Progenitor cell of endocrine pancreas (in vitro differentiated cells): ENCODE measurements at regions not wholly inside any gene's neighbourhood (a gene's known extent, or its start where the extent isn't known, plus 50 kb on each side); places are given as distances from the start of the nearest gene placed in this dataset.

Source experiments
- DNase-seq: peaks from one replicate; pipeline ENCODE4 v3.0.0; 2021; ENCODE audit warnings: low spot score; ENCODE audit not compliant: unreplicated experiment
- H3K27ac Mint-ChIP-seq: 2 replicates; pipeline ENCODE4 v1.8.0; 2021; ENCODE audit warnings: mild to moderate bottlenecking, moderate library complexity, mixed read lengths
- H3K27me3 Mint-ChIP-seq: 2 replicates; pipeline ENCODE4 v1.8.0; 2021; ENCODE audit warnings: mixed read lengths
- H3K36me3 Mint-ChIP-seq: 2 replicates; pipeline ENCODE4 v1.8.0; 2022; ENCODE audit warnings: mixed read lengths; ENCODE audit not compliant: insufficient read depth
- H3K4me1 Mint-ChIP-seq: 2 replicates; pipeline ENCODE4 v1.8.0; 2021; ENCODE audit warnings: low read depth, mixed read lengths
- H3K4me3 Mint-ChIP-seq: 2 replicates; pipeline ENCODE4 v1.8.0; 2021; ENCODE audit warnings: low read depth, mild to moderate bottlenecking, moderate library complexity, mixed read lengths
- H3K9me3 Mint-ChIP-seq: 2 replicates; pipeline ENCODE4 v1.8.0; 2021; ENCODE audit warnings: low read depth, mixed read lengths
- TF ChIP-seq, protein P1 (sequence below): fragments of 200-600 bp; sonication (generic); IDR thresholded peaks from one replicate; pipeline ENCODE4 v1.5.0; 2021; ENCODE audit warnings: antibody characterized with exemption, mild to moderate bottlenecking; ENCODE audit not compliant: unreplicated experiment

DNA sequence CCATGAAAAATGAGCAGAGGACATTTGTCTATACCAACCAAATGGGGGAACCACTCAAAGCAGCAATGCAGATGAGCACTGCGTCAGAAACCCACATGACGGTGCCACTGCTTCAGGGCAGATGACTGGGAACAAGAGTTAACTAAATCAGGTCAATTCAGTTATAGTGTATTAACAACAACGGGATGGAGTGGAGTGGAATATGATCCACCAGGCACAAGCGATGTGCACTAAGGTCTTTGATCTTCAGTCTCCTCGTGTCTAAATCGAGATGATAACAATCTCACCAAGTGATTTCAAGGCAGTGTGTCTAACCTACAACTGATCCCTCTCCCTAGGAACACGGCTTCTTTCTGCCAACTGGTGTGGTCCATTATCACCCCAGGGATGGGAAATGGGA lies 269.0 kb downstream of the RAD51AP2 start:
- Mint-ChIP-seq H3K4me3 (no peak overlapping the region), H3K27ac (no peak overlapping the region), H3K9me3 (no peaks in the 10 kb centered on the region), H3K27me3 (no peaks in the 10 kb centered on the region), H3K4me1 (no peaks in the 10 kb centered on the region), H3K36me3 (no peaks in the 10 kb centered on the region)
- no peak for DNase-seq
- TF ChIP-seq, protein P1, sequence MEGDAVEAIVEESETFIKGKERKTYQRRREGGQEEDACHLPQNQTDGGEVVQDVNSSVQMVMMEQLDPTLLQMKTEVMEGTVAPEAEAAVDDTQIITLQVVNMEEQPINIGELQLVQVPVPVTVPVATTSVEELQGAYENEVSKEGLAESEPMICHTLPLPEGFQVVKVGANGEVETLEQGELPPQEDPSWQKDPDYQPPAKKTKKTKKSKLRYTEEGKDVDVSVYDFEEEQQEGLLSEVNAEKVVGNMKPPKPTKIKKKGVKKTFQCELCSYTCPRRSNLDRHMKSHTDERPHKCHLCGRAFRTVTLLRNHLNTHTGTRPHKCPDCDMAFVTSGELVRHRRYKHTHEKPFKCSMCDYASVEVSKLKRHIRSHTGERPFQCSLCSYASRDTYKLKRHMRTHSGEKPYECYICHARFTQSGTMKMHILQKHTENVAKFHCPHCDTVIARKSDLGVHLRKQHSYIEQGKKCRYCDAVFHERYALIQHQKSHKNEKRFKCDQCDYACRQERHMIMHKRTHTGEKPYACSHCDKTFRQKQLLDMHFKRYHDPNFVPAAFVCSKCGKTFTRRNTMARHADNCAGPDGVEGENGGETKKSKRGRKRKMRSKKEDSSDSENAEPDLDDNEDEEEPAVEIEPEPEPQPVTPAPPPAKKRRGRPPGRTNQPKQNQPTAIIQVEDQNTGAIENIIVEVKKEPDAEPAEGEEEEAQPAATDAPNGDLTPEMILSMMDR: no peak

DNA sequence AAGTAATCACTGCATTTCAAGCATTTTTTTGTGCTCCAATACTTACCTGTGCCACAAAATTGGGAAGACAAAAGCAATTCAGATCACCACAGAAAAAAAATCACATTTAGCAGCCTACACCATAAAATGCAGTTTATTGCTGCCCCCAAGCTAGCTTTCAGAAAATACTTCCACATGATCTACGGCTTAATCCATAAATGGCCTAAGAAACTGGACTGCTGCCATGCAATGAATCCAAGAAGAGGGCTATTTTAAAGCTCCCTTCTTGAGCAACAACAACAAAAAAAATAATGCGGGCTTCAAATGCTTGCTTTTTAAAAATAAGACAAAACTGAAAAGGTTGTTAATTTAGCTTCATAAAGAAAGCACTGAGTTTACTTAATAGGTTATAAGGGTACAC lies 272.3 kb downstream of the RAD51AP2 start:
- Mint-ChIP-seq H3K4me1 (no peaks in the 10 kb centered on the region), H3K36me3 (no peaks in the 10 kb centered on the region), H3K27ac (no peak overlapping the region), H3K9me3 (no peaks in the 10 kb centered on the region), H3K4me3 (no peak overlapping the region), H3K27me3 (no peaks in the 10 kb centered on the region)
- TF ChIP-seq, protein P1: no peak
- DNase-seq: no peak

DNA sequence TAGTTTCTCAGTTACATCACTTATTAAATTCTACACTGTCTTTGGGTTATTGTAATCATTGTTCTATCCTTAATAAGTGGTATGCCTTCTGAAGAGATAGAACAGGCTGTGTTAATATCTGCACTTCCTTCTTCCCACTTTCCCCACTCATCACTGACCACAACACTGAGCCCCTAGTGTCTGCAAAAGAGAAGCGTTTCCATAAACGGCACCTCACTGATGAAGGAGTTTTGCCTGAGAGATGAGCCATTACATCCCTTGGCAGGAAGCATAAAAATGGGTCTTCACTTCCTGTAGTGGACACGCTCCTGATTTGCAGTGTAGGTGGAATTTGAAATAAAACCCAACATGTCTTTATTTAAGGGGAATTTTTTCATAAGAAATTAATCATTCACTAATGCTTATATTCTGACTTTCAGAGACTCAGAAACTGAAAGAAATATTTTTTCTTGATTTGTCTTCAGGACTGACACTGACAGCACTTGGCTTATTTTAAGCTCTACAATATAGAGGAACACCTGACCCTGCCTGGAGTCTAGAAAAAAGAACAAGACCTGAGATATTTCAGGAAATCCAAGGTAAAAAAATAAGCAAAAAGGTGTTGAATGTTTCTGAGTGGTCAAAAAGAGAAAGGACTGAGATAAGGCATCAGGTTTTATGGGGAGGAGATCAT lies 275.3 kb downstream of the RAD51AP2 start:
- Mint-ChIP-seq H3K4me3 (no peak overlapping the region), H3K27me3 (no peaks in the 10 kb centered on the region), H3K27ac (no peak overlapping the region), H3K36me3 (no peaks in the 10 kb centered on the region), H3K9me3 (no peaks in the 10 kb centered on the region), H3K4me1 (no peaks in the 10 kb centered on the region)
- TF ChIP-seq, protein P1: no peak
- no peak for DNase-seq

DNA sequence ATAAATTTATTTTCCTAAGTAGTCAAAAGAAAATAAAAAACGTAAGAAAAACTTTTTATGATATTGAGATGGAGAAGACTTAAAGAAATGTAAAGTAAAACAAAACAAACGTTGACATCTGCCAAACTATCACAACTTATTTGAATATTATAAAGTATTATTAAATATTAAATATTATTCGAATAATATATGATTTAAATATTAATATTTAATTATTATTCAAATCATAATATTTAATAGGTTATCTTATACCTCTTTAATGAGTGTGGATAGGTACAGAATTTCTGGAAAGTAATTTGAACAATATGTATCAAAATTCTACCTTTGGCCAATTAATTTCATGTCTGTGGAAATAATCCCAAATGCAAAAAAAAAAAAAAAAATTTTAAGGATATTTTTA lies 278.7 kb downstream of the RAD51AP2 start:
- Mint-ChIP-seq H3K27me3 (no peaks in the 10 kb centered on the region), H3K4me1 (no peaks in the 10 kb centered on the region), H3K9me3 (no peaks in the 10 kb centered on the region), H3K4me3 (no peak overlapping the region), H3K27ac (no peak overlapping the region), H3K36me3 (no peaks in the 10 kb centered on the region)
- no peak for DNase-seq
- TF ChIP-seq, protein P1: no peak

DNA sequence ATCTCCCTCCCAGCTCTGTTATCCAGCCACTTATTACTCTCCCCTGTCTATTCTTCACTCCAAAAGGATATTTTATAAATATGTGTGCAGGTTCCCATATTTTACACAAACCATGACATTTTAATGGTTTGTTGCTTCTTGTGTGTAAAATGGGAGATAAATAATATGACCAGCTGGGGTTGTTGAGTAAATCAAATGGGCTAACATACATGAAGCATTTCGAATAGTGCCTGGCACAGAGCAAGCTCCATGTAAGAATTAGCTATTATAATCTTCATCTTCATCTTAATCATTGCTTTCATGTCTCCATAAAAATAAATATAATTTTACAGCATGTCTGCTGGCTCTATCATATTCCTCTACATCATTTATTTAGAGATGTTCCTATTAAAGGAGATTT lies 283.1 kb downstream of the RAD51AP2 start:
- no peak overlapping the region for H3K27ac Mint-ChIP-seq
- H3K9me3 Mint-ChIP-seq: no peaks in the 10 kb centered on the region
- H3K27me3 Mint-ChIP-seq: no peaks in the 10 kb centered on the region
- peaks cover 9% of the 10 kb centered on the region for H3K4me1 Mint-ChIP-seq
- no peak overlapping the region for H3K4me3 Mint-ChIP-seq
- no peaks in the 10 kb centered on the region for H3K36me3 Mint-ChIP-seq
- DNase-seq: no peak
- TF ChIP-seq, protein P1: no peak
